ENCODE measurements at regions not wholly inside any gene's neighbourhood (a gene's known extent, or its start where the extent isn't known, plus 50 kb on each side); places are given as distances from the start of the nearest gene placed in this dataset.

GRCh38 chr3:30097022-30097650, 509.3 kb upstream of the TGFBR2 start:
- no peak for TF ChIP-seq CTCF (conservative IDR thresholded peaks at IDR 0.05; ENCODE audit: low read depth, low read length)
- no peak for DNase-seq (ENCODE audit: low read depth)
- no peak overlapping the region for H3K4me3 ChIP-seq (ENCODE audit: low read depth, low read length)

GRCh38 chr3:30098243-30098642, 508.2 kb upstream of the TGFBR2 start:
- no peak for TF ChIP-seq CTCF (conservative IDR thresholded peaks at IDR 0.05; ENCODE audit: low read depth, low read length)
- no peak overlapping the region for H3K4me3 ChIP-seq (ENCODE audit: low read depth, low read length)
- no peak for DNase-seq (ENCODE audit: low read depth)

- DNase-seq (ENCODE audit: low read depth): no peak
- H3K4me3 ChIP-seq (ENCODE audit: low read depth, low read length): no peak overlapping the region
- no peak for TF ChIP-seq CTCF (conservative IDR thresholded peaks at IDR 0.05; ENCODE audit: low read depth, low read length)
Observed at GRCh38 chr3:30098653-30099455, 507.5 kb upstream of the TGFBR2 start.

GRCh38 chr3:30102356-30102755, 504.0 kb upstream of the TGFBR2 start:
- H3K4me3 ChIP-seq (ENCODE audit: low read depth, low read length): no peak overlapping the region
- TF ChIP-seq CTCF (conservative IDR thresholded peaks at IDR 0.05; ENCODE audit: low read depth, low read length): no peak
- DNase-seq (ENCODE audit: low read depth): no peak

- no peak overlapping the region for H3K4me3 ChIP-seq (ENCODE audit: low read depth, low read length)
- DNase-seq (ENCODE audit: low read depth): no peak
- no peak for TF ChIP-seq CTCF (conservative IDR thresholded peaks at IDR 0.05; ENCODE audit: low read depth, low read length)
Observed at GRCh38 chr3:30103186-30103585, 503.2 kb upstream of the TGFBR2 start.

GRCh38 chr3:30107531-30107930, 498.9 kb upstream of the TGFBR2 start:
- no peak for TF ChIP-seq CTCF (conservative IDR thresholded peaks at IDR 0.05; ENCODE audit: low read depth, low read length)
- no peak for DNase-seq (ENCODE audit: low read depth)
- no peak overlapping the region for H3K4me3 ChIP-seq (ENCODE audit: low read depth, low read length)

GRCh38 chr3:30112411-30112810, 494.0 kb upstream of the TGFBR2 start:
- no peak for DNase-seq (ENCODE audit: low read depth)
- no peak for TF ChIP-seq CTCF (conservative IDR thresholded peaks at IDR 0.05; ENCODE audit: low read depth, low read length)
- no peak overlapping the region for H3K4me3 ChIP-seq (ENCODE audit: low read depth, low read length)
